GM04504 (cell line): ENCODE measurements at regions not wholly inside any gene's neighbourhood (a gene's known extent, or its start where the extent isn't known, plus 50 kb on each side); places are given as distances from the start of the nearest gene placed in this dataset.
A peak's percentile ranks its signal among the peaks of the same experiment; 100 is the strongest.

ENCODE experiments used
- DNase-seq: peaks from one replicate; pipeline ENCODE4 v3.0.0-alpha.2; 2012; ENCODE audit warnings: low read depth

DNA sequence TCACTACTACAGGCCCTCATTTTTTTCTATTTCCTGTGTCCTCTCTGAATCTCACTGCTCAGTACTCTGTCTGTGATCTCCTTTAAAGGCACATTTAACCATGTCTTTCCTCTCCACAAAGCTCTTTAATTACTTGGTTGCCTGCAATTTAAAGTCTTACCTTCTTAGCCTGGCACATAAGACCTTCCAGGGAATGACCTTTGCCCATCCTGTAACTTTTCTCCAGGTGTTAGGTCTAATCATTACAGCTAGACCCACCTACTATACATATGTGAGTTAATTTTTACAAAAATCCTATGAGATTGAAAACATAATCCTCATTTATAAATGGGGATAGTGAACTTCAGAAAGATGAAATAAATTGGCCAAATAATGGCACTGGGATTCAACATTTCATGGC lies 244.1 kb upstream of the RHOBTB1 start:
- DNase-seq = no peak

DNA sequence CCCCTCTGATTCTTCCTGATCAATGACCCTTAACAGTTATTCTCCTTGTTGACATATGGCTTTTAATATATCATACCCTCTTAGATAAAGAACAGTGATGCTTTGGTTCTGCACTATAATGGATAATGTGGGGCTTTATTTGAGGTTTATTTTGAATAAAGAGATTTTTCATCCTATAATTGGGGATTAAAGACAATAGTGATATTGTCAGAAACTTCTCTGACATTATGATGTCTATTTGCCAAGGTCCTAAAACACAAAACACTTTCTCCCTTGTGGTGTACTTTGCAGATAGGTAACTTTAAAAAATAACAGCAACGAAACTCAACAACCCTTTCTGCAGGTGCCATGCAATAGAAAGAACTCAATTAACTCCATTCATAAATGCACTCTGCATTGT lies 243.6 kb upstream of the RHOBTB1 start:
- no peak for DNase-seq

DNA sequence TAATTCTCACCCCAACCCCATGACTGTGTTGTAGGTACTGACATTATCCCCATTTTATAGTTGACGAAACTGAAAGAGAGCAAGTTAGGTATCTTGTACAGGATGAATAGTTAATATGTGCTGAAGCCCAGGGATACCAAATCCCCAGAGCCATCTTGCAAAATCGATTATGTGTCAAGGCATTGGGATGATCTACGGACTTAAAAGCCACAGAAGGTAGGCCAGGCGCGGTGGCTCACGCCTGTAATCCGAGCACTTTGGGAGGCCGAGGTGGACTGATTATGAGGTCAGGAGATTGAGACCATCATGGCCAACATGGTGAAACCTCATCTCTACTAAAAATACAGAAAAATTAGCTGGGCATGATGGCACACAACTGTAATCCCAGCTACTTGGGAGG lies 242.4 kb upstream of the RHOBTB1 start:
- DNase-seq = no peak

DNA sequence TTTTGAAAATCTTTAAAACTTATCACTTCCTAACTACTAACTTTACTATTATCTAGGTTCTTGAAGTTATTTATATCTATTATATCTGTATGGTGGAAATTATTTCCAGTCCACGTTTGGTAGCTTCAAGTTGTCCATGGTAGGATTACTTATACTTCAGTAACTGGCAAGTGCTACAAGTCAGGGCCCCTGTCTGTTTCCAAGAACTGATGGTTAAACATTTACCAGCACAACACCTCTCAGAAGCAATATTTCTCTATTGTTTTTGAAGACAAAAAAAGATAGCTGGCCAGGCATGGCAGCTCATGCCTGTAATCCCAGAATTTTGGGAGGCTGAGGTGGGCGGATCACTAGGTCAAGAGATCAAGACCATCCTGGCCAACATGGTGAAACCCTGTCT lies 240.4 kb upstream of the RHOBTB1 start:
- DNase-seq = no peak

DNA sequence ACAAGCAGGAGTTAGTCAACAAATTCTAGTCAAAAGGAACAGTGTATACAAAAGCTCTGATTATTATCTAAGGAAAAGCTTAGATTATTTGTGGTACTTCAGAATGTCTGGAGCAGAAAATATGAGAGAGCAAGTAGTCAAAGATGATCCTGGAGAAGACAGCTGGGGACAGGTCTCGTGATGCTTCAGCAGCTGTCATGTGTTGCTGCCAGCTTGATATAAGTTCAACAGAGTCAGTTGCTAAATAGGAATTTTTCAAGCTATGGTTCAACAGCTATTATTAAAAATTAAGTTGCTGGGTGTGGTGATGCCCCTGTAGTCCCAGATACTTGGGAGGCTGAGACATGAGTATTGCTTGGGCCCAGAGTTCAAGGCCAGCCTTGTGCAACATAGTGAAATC lies 240.0 kb upstream of the RHOBTB1 start:
- DNase-seq = no peak

DNA sequence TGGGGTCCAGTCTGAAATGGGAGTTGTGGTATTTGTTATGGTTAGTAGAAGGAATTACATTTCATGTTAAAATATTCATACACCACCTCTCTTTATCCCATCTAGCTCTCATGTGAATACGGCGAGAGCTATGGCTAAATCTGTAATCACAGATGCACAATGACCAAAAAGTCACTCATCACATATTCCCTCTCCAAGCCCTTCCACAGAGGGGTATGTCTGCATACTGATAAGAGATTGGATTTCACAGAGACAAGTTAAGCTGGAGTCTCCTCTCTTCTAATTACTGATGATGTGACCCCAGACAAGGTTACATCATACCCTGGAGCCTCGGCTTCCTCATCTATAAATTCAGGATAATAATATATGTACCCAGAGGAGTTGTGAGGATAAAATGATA lies 237.8 kb upstream of the RHOBTB1 start:
- DNase-seq = no peak

DNA sequence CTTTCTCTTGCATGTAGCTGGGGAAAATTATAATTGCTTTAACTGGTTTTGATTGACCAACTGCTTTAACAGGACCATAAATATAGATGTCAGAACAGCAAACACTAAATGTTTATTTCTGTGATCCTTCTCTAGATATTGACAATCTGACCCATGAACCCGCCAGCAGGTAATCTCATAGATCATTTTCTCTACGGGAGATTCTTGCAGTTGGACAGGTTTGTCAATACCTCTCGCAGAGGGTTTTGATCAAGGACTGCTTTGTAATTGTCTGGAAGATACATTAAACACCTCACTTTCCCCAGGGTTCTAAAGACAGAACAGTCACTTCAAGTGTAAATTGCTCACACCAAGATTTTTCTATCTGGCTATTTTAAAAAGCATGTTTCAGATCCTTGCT lies 235.8 kb upstream of the RHOBTB1 start:
- DNase-seq = no peak

DNA sequence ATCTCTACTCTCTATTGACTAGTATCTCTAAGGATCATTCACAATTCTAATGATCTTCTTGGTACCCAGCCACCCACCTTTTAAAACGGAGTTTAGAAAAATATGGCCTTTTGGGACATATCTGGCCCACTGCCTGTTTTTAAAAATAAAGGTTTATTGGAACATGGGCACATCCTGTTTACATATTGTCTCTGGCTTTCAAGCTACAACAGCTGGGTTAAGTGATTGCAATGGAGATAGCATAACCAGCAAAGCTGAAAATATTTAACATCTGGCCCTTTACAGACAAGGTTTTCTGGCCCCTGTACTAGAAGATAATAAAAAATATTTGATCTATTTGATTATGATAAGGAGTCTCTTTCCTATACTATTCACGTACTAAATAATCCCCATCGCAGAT lies 232.4 kb upstream of the RHOBTB1 start:
- no peak for DNase-seq

DNA sequence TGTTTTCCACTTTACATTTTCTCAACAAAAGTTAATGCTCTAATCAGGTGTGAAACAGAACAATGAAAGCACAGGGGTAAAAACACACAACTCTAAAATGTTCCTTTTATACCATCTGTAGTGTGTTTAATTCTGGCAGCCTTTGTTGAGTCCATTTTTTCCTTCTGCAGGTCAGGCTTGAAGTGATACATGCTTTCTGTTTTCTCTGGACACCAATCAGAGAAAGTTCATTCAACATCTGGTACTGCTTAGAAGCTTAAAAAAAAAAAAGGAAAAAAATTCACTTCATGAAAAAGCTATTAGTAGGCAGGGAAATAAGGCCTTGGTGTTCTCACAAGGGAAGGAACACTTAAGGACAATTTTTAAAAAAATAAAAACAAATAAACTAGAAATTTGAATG lies 231.3 kb upstream of the RHOBTB1 start:
- peak; percentile 15 for DNase-seq

DNA sequence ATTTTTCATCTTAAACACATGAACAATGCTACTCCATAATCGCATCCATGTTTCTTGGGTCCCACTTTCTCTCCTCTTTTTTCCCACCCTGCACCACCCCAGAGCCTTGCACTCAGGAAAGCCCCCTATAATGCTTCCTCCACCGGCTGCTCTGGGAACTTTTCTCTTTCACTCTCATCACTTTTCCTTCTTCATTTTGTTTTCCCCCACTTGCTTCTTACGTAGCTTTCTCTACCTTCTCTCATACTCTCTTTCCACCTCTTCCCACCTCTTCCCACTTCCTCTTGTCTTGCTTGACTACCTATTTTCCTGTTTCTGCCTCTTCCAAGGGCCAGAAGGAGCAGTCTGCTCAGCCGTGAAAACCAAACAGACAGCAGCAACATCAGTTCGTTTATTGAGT lies 229.5 kb upstream of the RHOBTB1 start:
- no peak for DNase-seq

DNA sequence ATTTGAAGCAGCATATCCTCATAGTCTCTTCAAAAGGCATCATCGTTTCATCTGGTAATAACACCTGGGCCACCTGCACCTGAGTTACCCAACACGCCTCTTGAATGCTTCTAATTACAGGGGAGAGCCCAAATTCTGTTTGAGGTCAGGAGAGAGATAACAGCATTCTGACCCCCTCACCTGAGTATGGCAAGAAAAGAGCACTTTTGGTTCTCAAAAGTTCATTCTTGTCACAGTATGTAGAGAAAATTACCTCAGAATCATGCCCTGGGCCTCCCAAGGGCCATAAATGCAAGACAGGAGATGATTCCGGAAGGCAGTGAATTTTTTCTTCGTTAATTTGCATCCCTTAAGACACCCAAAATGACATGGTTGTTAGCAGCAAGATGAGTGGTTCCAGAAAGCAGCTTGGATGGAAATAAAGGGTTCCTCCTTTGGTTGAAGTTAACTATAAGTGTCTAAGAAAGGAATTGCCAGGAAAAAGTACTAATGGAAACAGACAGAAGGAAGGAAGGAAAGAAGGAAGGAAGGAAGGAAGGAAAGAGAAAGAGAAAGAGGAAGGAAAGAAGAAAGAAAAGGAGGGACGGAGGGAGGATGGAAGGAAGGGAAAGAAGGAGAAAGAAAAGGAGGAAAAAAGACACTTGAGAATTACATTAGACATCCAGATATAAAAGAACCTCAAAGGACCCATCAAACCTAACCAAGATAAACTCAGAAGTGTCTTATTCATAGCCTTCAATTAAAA lies 228.4 kb upstream of the RHOBTB1 start:
- no peak for DNase-seq

DNA sequence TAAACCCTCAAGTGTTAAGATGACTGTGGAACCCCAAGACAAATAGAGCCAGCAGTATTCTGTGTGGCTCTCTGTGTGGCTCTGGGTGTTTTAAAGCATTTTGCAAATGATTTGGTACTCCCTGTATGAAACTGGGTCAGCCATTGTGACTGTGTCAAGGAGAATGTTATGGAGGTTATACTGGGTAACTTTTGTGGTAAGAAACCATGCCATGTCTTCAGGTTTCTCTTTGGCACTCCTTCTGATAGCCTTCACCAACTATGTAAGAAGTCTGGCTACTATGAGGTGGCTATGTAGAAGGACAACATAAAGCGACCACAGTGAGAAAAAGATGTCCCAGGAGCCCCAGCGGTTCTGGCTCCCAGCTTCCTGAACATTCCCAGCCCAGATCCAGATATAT lies 226.6 kb upstream of the RHOBTB1 start:
- DNase-seq = no peak

DNA sequence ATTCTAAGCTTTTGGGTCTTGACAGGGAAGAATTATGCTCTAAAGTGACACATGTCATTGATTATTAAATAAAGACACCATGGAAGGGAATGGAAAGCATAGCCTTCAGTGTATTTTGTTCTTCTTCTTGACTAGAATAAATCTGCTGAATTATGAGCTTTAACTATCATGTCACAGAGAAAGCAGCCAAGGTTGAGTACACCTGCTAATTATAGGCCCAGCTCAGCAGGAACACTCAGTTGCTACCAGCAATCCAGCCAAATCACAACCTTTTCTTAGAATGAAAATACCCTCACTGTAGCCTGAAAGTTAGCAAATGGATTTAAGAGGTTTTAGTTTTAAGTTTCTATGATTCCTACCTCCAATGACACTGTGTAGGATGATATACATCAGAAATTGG lies 225.3 kb upstream of the RHOBTB1 start:
- DNase-seq = no peak

DNA sequence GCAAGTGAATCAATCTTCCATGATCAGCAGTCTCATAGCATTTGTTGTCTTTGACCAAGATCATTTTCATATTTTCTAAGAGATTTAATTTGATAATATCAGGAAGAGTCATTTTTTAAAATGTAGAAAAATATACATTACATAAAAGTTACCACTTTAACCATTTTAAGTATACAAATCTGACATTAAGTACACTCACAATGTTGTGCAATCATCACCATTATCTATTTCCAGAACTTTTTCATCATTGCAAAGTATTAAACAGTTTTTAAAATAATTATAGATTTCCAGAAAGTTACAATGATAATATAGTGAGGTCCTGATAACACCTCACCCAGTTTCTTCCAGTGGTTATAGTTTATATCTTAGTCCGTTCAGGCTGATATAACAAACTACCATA lies 222.5 kb upstream of the RHOBTB1 start:
- DNase-seq = no peak

DNA sequence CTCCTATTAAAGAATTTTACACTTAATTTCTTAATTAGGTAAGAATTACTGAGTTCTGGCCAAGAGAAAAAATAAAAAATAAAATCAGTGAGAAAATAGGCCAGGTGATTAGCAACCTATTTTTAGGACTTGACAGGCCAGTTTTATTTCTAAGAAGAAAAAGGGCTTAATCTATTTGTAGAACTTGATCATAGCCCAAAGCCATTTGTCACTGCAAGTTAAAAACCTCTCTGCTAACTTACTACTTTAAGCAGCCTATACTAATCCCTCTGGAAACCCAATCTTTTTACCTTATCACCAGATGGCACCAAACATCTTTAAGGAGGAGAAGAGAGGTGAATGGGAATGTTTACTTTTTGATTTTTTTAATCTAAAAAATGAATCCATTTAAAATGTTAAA lies 222.1 kb upstream of the RHOBTB1 start:
- no peak for DNase-seq

DNA sequence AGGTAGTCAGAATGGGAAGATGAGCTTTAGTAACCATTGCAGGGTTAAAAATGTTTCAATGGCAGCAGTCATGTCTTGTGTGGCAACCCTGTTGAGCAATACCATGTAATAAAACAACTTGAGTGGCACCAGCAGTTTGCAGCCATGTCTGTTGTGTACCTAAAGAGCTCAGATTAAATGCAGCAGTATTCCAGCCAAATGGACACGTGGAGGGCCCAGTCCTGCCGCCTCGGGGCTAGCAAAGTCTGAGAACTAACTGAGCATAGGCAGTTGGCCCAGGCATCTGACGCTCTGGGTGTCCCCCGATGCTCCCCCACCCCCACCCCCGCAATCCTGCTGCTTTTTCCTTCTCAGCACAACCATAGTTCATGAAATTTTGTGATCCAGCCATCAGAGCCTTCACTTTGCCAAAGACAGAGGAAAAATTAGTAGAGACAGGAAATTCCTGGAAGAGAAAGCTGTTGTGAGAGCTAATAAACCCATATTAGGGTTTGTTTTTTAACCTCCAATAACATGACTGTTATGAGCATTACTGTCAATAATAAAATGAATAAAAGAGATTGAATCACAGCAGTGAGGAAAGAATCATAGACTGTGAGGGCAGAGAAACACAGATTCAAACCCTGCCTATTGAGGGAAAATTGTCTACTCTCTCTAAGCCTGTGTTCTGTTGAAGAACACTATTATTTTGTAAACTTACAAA lies 220.6 kb upstream of the RHOBTB1 start:
- no peak for DNase-seq

DNA sequence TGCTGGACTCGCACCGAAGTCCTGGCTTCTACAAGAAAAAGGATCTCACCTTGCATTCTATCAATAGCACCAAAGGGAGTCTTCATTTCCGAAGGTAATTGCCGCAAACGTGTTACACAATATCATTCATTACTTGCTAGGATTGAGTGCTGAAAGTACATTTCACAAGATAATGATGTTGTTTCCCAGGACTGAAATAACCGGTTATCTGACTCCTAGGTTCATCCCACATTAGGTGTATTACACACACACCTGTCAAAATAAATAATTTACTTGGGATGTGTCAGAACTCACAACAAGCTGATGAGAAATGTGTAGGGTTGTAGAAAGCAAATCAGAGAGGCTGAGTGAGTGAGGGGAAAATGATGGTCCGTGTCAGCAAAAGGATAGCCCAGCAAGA lies 219.4 kb upstream of the RHOBTB1 start:
- DNase-seq = no peak

DNA sequence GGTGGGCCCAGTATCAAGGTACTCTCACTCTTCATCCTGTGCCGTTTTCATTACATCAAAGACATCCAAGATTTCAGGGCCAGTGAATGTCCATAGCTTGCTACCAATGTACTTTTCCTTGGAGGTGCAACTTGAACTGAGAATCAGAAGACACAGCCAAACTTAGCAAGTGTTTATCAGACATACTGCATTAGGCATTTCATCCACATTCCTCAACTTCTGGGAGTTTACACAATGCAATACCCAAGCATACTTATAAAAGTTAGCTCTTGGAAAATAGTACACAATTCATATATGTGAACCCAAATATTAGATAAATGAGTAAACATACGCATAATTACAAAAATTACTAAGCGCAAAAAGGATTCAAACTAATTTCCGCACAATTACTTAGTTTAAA lies 216.3 kb upstream of the RHOBTB1 start:
- no peak for DNase-seq

DNA sequence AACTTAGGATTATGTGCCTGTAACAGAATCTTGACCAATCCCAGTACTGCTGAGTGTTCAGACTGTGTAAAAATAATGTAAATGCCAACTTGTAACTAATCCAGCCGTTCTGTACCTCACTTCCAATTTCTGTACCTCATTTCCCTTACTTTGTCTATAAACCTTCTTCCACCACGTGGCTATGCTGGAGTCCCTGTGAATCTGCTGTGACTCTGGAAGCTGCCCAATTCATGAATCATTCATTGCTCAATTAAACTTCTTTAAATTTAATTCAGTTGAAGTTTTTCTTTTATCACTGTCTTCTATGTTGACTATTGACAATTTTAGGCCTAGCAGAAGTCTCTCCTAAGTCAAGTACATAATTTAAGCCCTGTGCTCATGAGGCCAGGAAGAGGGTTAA lies 215.3 kb upstream of the RHOBTB1 start:
- no peak for DNase-seq

DNA sequence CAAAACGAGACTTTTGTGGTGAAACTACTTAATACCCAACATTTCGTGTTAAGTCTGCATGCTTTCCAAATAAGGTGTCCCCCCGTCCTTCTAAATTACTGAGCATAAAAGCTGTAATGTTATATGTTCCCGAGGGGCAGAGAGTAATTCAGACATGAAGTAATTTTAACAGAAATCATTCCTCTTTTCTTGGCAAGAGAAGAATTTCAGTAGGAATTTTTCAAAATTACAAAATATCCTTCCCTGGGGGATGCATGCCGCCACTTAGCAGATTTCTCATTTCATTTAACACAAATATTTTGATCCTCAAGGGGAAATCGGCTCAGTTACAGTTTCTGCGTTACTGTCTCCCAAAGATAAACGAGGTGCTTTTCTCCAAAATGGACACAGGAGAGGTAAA lies 213.2 kb upstream of the RHOBTB1 start:
- DNase-seq = no peak

DNA sequence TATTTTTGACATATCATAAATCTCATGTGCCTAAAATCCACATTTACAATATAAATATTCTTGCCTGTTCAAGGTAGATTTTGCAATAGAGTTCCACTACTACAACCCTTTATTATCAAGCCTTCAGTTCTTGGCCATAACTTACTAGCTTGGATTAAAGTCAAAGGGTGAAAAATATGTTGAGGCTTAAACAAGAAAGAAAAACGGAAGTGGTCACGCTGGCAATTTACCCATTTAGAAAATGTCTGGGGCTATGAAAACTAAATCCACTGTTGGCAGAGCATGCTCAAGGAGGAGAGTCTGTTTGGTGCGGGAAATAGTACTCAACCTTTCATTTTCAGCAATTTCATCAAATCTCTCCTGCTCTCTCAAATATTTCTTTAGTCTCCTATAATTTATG lies 209.8 kb upstream of the RHOBTB1 start:
- DNase-seq = no peak

DNA sequence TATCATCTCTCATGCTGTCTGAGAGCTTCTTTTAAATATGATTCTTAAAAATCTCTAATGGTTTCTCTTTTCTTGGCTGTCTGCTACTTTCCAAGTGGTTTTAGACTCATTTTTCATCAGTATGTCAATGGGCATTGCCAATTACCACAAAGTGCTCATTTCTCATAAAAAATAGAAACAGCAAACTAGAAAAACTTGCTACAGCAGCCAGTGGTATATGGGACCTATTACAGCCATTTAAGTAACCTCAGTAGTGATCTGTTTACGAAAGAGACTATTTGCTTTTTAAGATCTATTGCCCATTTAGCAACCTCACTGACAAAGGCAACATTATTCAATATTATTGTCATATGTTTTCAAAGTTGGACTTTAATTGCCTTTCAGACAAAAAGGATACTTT lies 207.1 kb upstream of the RHOBTB1 start:
- DNase-seq = no peak

DNA sequence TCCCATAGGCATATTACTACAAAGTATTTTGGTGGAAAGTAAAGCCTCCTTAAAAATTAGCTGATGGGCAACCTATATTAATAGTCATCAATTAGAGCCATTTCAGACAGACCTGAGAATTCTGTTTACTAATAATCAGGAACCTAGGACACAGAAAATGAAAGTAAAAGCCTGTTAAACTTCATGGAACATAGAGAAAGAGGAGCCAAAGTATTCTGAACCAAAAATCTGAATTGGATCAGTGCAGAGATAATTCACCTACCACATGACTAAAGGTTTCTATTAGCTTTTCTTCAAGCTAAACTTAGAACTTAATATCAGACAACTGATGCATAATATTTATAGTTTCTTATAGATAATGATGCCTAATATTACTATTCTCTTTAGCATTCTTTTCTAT lies 204.5 kb upstream of the RHOBTB1 start:
- no peak for DNase-seq

DNA sequence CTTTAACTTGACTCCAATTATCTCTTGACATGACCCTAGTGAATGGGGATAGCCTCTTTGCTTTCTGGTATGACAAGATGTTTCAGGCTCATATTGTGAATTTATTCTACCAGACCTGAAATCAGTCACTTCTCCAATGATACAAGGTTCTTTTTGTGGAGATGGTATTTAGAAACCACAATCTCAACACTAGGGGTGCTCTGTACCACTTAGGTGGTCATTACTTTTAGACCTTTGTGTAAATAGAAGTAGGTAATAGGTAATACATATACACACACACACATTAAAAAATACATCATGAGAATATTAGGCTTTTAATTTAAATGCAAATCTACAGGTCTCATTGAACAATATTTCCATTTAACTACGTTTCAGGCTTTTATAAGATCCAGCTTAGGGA lies 199.0 kb upstream of the RHOBTB1 start:
- no peak for DNase-seq
